AG04450 (cell line): ENCODE measurements at regions not wholly inside any gene's neighbourhood (a gene's known extent, or its start where the extent isn't known, plus 50 kb on each side); places are given as distances from the start of the nearest gene placed in this dataset.

Source experiments
- CTCF ChIA-PET: fragments of 300-600, 350-600 bp; formaldehyde crosslinking; extraction: SDS; loops from one replicate; lab custom pipeline; 2022; ENCODE audit warnings: antibody characterized with exemption, inconsistent platforms; lab: Charles Lee
- POLR2A ChIA-PET: fragments of 350-600 bp; formaldehyde crosslinking; extraction: SDS; loops from one replicate; lab custom pipeline; 2021; ENCODE audit warnings: antibody characterized with exemption, inconsistent platforms; lab: Yijun Ruan, JAX
- DNase-seq: peaks from one replicate; pipeline ENCODE4 v3.0.0-alpha.2; 2011; ENCODE audit warnings: low read depth, low spot score
- H3K27ac ChIP-seq: one replicate; pipeline ENCODE4 v1.5.1; 2012; ENCODE audit warnings: low read depth, low read length, control low read depth
- H3K27me3 ChIP-seq: one replicate; pipeline ENCODE4 v1.6.0; 2012; ENCODE audit warnings: low read length; ENCODE audit not compliant: control insufficient read depth, insufficient read depth
- H3K4me3 ChIP-seq: 2 replicates; pipeline ENCODE4 v1.5.1; 2011; ENCODE audit warnings: mild to moderate bottlenecking, low read depth, low read length, control low read depth
- H3K9me3 ChIP-seq: 2 replicates; pipeline ENCODE4 v1.5.1; 2012; ENCODE audit warnings: low read length; ENCODE audit not compliant: control insufficient read depth, insufficient read depth
- CTCF ChIP-seq: IDR thresholded peaks from 2 replicates; pipeline ENCODE4 v1.5.1; 2011; ENCODE audit warnings: low read depth, low read length, control low read depth, inconsistent platforms

- H3K27ac ChIP-seq: no peak overlapping the region
- no peak for DNase-seq
- ChIA-PET CTCF (no interaction called here), POLR2A (no interaction called here)
- H3K27me3 ChIP-seq: no peaks in the 10 kb centered on the region
- TF ChIP-seq CTCF: no peak
- no peak overlapping the region for H3K4me3 ChIP-seq
- no peaks in the 10 kb centered on the region for H3K9me3 ChIP-seq
Observed at GRCh38 chr6:166719019-166719418, 92.0 kb upstream of the RPS6KA2 start.

GRCh38 chr6:166718516-166718915, 91.5 kb upstream of the RPS6KA2 start:
- Histone ChIP-seq H3K9me3 (no peaks in the 10 kb centered on the region), H3K27me3 (no peaks in the 10 kb centered on the region), H3K27ac (no peak overlapping the region), H3K4me3 (no peak overlapping the region)
- CTCF ChIA-PET: no interaction called here
- POLR2A ChIA-PET: no interaction called here
- DNase-seq: no peak
- no peak for TF ChIP-seq CTCF

- H3K9me3 ChIP-seq: no peaks in the 10 kb centered on the region
- H3K27ac ChIP-seq: no peak overlapping the region
- ChIA-PET POLR2A (no interaction called here), CTCF (no interaction called here)
- DNase-seq: no peak
- TF ChIP-seq CTCF: no peak
- peaks cover 2% of the 10 kb centered on the region for H3K27me3 ChIP-seq
- H3K4me3 ChIP-seq: no peak overlapping the region
Observed at GRCh38 chr6:166716910-166717617, 90.0 kb upstream of the RPS6KA2 start.

GRCh38 chr6:166715992-166716391, 88.9 kb upstream of the RPS6KA2 start:
- Histone ChIP-seq H3K9me3 (peaks cover 2% of the 10 kb centered on the region; the same call in 1 of the 2 replicates), H3K27ac (no peak overlapping the region), H3K4me3 (no peak overlapping the region), H3K27me3 (peaks cover 5% of the 10 kb centered on the region)
- DNase-seq: no peak
- POLR2A ChIA-PET: no interaction called here
- CTCF ChIA-PET: interaction anchor here (1.4 kb wide), 1 partner anchor 59 kb away, joined by 4 read pairs; no protein-coding TSS in a partner anchor
- TF ChIP-seq CTCF: no peak

GRCh38 chr6:166715065-166715464, 88.0 kb upstream of the RPS6KA2 start:
- CTCF ChIA-PET: interaction anchor here (1.4 kb wide), 1 partner anchor 60 kb away, joined by 4 read pairs; no protein-coding TSS in a partner anchor
- Histone ChIP-seq H3K27me3 (peaks cover 10% of the 10 kb centered on the region), H3K4me3 (no peak overlapping the region), H3K9me3 (peaks cover 3% of the 10 kb centered on the region; the same call in 1 of the 2 replicates), H3K27ac (no peak overlapping the region)
- no peak for DNase-seq
- TF ChIP-seq CTCF: no peak
- POLR2A ChIA-PET: no interaction called here
